ENCODE measurements at regions not wholly inside any gene's neighbourhood (a gene's known extent, or its start where the extent isn't known, plus 50 kb on each side); places are given as distances from the start of the nearest gene placed in this dataset.

GRCh38 chr12:31815096-31815495 lies 86.3 kb upstream of the AMN1 start:
- TF ChIP-seq EZH2 (IDR thresholded peaks at IDR 0.05; ENCODE audit: low read depth, low read length, severe bottlenecking) (no peak), POLR2A (IDR thresholded peaks at IDR 0.05; ENCODE audit: control extremely low read depth in 1 of 2, low read depth in 2 of 2, low read length in 2 of 2) (no peak), CTCF (IDR thresholded peaks at IDR 0.05; ENCODE audit: control extremely low read depth in 1 of 3, insufficient read depth in 1 of 3, low read depth in 1 of 3, low read length in 3 of 3) (no peak), RFX5 (IDR thresholded peaks at IDR 0.05; ENCODE audit: borderline replicate concordance, low read depth, low read length) (no peak), FOSL1 (IDR thresholded peaks at IDR 0.05; ENCODE audit: insufficient read depth, low read depth, low read length) (no peak), SIN3A (conservative IDR thresholded peaks at IDR 0.05 in 1 of 2, IDR thresholded peaks at IDR 0.05 in 1 of 2; ENCODE audit: low read depth in 1 of 2, low read length in 2 of 2) (no peak), EP300 (IDR thresholded peaks at IDR 0.05; ENCODE audit: borderline replicate concordance in 1 of 2, low read depth in 2 of 2, low read length in 2 of 2) (no peak), RAD21 (IDR thresholded peaks at IDR 0.05 in 1 of 2, conservative IDR thresholded peaks at IDR 0.05 in 1 of 2; ENCODE audit: low read depth in 2 of 2, low read length in 2 of 2) (no peak), HDAC2 (IDR thresholded peaks at IDR 0.05; ENCODE audit: borderline replicate concordance in 1 of 2, low read depth in 2 of 2, low read length in 2 of 2) (no peak), NRF1 (IDR thresholded peaks at IDR 0.05; ENCODE audit: low read depth, low read length) (no peak), SAP30 (IDR thresholded peaks at IDR 0.05; ENCODE audit: insufficient read depth, insufficient replicate concordance, low read length) (no peak), YY1 (IDR thresholded peaks at IDR 0.05; ENCODE audit: low read depth, low read length) (no peak), ATF3 (IDR thresholded peaks at IDR 0.05; ENCODE audit: insufficient read depth, low read depth, low read length) (no peak), JUND (IDR thresholded peaks at IDR 0.05; ENCODE audit: low read length) (no peak)

Measured in H1 (cell line).